Stimulated activated CD8-positive, alpha-beta memory T cell treated with anti-CD3 and anti-CD28 coated beads, Interleukin-4, amount 100 ng/mL, for 48 hours (primary cell): ENCODE measurements at regions not wholly inside any gene's neighbourhood (a gene's known extent, or its start where the extent isn't known, plus 50 kb on each side); places are given as distances from the start of the nearest gene placed in this dataset.
"Not testable (repeated sequence)": the region's sequence is repeated elsewhere in the genome, so short reads cannot be mapped to it uniquely, and the experiment has no call there.

Experiments
- DNase-seq: peaks from one replicate; pipeline ENCODE4 v3.0.0-alpha.2; 2020

GRCh38 chr2:147348931-147349555 is 495.8 kb upstream of the ACVR2A start:
- DNase-seq = no peak

- DNase-seq = no peak
Observed at GRCh38 chr2:147346142-147346541, 498.7 kb upstream of the ACVR2A start.

- DNase-seq = no peak
Observed at GRCh38 chr2:147345246-147345645, 499.6 kb upstream of the ACVR2A start.

- DNase-seq = no peak
Observed at GRCh38 chr2:147342329-147342728, 502.5 kb upstream of the ACVR2A start.

- DNase-seq = peak; percentile 59
Observed at GRCh38 chr2:147331790-147332419, 512.9 kb upstream of the ACVR2A start.

- no peak for DNase-seq
Observed at GRCh38 chr2:147330925-147331324, 513.9 kb upstream of the ACVR2A start.

GRCh38 chr2:147327613-147328012 is 517.2 kb upstream of the ACVR2A start:
- DNase-seq = peak; percentile 29

- DNase-seq = no peak
Observed at GRCh38 chr2:147325990-147326389, 518.8 kb upstream of the ACVR2A start.

- DNase-seq = no peak
Observed at GRCh38 chr2:147320146-147320545, 524.7 kb upstream of the ACVR2A start.

GRCh38 chr2:147311058-147311430 is 533.8 kb upstream of the ACVR2A start:
- no peak for DNase-seq

- DNase-seq = no peak
Observed at GRCh38 chr2:147310335-147311057, 534.3 kb upstream of the ACVR2A start.

GRCh38 chr2:147297820-147298219 is 547.0 kb upstream of the ACVR2A start:
- DNase-seq = no peak

GRCh38 chr2:147294825-147295392 is 549.9 kb upstream of the ACVR2A start:
- no peak for DNase-seq

- no peak for DNase-seq
Observed at GRCh38 chr2:147293991-147294824, 550.6 kb upstream of the ACVR2A start.

- DNase-seq = no peak
Observed at GRCh38 chr2:147288131-147288530, 556.7 kb upstream of the ACVR2A start.

GRCh38 chr2:147275943-147276342 is 568.9 kb upstream of the ACVR2A start:
- DNase-seq = no peak

GRCh38 chr2:147273628-147274027 is 571.2 kb upstream of the ACVR2A start:
- DNase-seq = no peak

- DNase-seq = no peak
Observed at GRCh38 chr2:147273106-147273505, 571.7 kb upstream of the ACVR2A start.

GRCh38 chr2:147269581-147269980 is 575.2 kb upstream of the ACVR2A start:
- DNase-seq = not testable (repeated sequence)

- no peak for DNase-seq
Observed at GRCh38 chr2:147260241-147260640, 584.6 kb upstream of the ACVR2A start.

- DNase-seq = no peak
Observed at GRCh38 chr2:147255812-147256211, 589.0 kb upstream of the ACVR2A start.

- DNase-seq = no peak
Observed at GRCh38 chr2:147250652-147251356, 594.0 kb upstream of the ACVR2A start.
